Gastroesophageal sphincter (tissue), 4 donors: ENCODE measurements at regions not wholly inside any gene's neighbourhood (a gene's known extent, or its start where the extent isn't known, plus 50 kb on each side); places are given as distances from the start of the nearest gene placed in this dataset.

Source experiments
- ATAC-seq: fragments of 150-250 bp; one replicate; pipeline ENCODE4 v1.9.1; 2016; ENCODE audit warnings: mild to moderate bottlenecking, moderate library complexity
- H3K27ac ChIP-seq, 4 donors: fragments of 200-600 bp; sonication (generic) in 3 of 4; 1 replicate in 3 of 4; 2 replicates in 1 of 4; pipeline ENCODE4 v1.5.1; 2016 to 2019
- H3K27me3 ChIP-seq: fragments of 200-600 bp; sonication (generic); one replicate; pipeline ENCODE4 v1.5.1; 2019
- H3K36me3 ChIP-seq, 2 donors: fragments of 200-600 bp; sonication (generic); one replicate each; pipeline ENCODE4 v1.5.1; 2019; ENCODE audit warnings: control low read depth in 1 of 2
- H3K4me1 ChIP-seq, 3 donors: fragments of 200-600 bp; sonication (generic); 1 replicate in 2 of 3; 2 replicates in 1 of 3; pipeline ENCODE4 v1.5.1; 2016 to 2019; ENCODE audit warnings: control low read depth in 2 of 3
- H3K4me3 ChIP-seq, 2 donors: fragments of 200-600 bp; sonication (generic); one replicate each; pipeline ENCODE4 v1.5.1; 2019; ENCODE audit warnings: mild to moderate bottlenecking in 1 of 2, moderate library complexity in 1 of 2
- H3K9me3 ChIP-seq, 3 donors: fragments of 200-600 bp; sonication (generic); one replicate each; pipeline ENCODE4 v1.5.1; 2017 to 2019; ENCODE audit warnings: control low read depth in 2 of 3
- EP300 ChIP-seq: sonication (generic); formaldehyde crosslinking; IDR thresholded peaks from one replicate; pipeline ENCODE4 v1.6.1; 2017; ENCODE audit warnings: antibody characterized with exemption, mild to moderate bottlenecking
- POLR2A ChIP-seq, 2 donors: fragments of 450-650 bp; IDR thresholded peaks; one replicate each; pipeline ENCODE4 v1.6.1; 2017; ENCODE audit warnings: antibody characterized with exemption in 2 of 2, mild to moderate bottlenecking in 2 of 2, moderate library complexity in 1 of 2
- POLR2AphosphoS5 ChIP-seq: sonication (generic); formaldehyde crosslinking; IDR thresholded peaks from one replicate; pipeline ENCODE4 v1.6.1; 2017; ENCODE audit warnings: antibody characterized with exemption
- WGBS, 2 donors: methylation state at CpG; one replicate each; pipeline ENCODE4 v1.1.5; 2018; ENCODE audit warnings: low coverage in 1 of 2; 5-methylcytosine and 5-hydroxymethylcytosine counted together
- TF ChIP-seq, protein P1 (sequence below), 4 experiments: fragments of 200-600 bp in 2 of 4; fragments of 450-650 bp in 2 of 4; sonication (generic) in 1 of 4; IDR thresholded peaks; one replicate each; pipeline ENCODE4 v1.5.1; 2017 to 2019; ENCODE audit warnings: antibody characterized with exemption in 4 of 4, mild to moderate bottlenecking in 2 of 4, moderate library complexity in 2 of 4

DNA sequence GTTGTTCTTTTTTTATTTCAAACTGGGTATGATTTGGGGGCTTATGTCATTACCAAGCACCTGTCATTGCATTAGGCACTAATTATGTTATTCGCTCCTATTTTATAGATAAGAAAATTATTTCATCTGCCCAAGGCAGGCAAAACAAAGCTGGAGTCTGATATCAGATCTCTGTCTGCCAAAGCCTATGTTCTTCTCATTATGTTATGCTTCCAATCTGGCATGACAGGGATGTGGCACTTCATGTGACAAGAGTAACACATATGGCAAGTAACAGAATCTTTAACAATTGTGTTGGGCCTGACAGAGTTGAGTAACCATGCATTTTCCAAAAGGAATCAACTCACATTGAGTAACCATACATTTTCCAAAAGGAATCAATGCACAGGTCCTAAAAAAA lies 61.2 kb upstream of the TOM1L1 start:
- no peaks in the 10 kb centered on the region for H3K9me3 ChIP-seq
- no peaks in the 10 kb centered on the region for H3K36me3 ChIP-seq
- no peak overlapping the region for H3K27ac ChIP-seq
- no peaks in the 10 kb centered on the region for H3K27me3 ChIP-seq
- TF ChIP-seq POLR2A (IDR thresholded peaks at IDR 0.05) (no peak), EP300 (no peak), POLR2AphosphoS5 (no peak)
- TF ChIP-seq, protein P1, sequence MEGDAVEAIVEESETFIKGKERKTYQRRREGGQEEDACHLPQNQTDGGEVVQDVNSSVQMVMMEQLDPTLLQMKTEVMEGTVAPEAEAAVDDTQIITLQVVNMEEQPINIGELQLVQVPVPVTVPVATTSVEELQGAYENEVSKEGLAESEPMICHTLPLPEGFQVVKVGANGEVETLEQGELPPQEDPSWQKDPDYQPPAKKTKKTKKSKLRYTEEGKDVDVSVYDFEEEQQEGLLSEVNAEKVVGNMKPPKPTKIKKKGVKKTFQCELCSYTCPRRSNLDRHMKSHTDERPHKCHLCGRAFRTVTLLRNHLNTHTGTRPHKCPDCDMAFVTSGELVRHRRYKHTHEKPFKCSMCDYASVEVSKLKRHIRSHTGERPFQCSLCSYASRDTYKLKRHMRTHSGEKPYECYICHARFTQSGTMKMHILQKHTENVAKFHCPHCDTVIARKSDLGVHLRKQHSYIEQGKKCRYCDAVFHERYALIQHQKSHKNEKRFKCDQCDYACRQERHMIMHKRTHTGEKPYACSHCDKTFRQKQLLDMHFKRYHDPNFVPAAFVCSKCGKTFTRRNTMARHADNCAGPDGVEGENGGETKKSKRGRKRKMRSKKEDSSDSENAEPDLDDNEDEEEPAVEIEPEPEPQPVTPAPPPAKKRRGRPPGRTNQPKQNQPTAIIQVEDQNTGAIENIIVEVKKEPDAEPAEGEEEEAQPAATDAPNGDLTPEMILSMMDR (IDR thresholded peaks at IDR 0.05) = no peak
- ATAC-seq = no peak
- no peaks in the 10 kb centered on the region for H3K4me1 ChIP-seq
- no peak overlapping the region for H3K4me3 ChIP-seq
- WGBS, 2 donors = 85 to 88% methylated on average over 1 of the region's 1 CpG

DNA sequence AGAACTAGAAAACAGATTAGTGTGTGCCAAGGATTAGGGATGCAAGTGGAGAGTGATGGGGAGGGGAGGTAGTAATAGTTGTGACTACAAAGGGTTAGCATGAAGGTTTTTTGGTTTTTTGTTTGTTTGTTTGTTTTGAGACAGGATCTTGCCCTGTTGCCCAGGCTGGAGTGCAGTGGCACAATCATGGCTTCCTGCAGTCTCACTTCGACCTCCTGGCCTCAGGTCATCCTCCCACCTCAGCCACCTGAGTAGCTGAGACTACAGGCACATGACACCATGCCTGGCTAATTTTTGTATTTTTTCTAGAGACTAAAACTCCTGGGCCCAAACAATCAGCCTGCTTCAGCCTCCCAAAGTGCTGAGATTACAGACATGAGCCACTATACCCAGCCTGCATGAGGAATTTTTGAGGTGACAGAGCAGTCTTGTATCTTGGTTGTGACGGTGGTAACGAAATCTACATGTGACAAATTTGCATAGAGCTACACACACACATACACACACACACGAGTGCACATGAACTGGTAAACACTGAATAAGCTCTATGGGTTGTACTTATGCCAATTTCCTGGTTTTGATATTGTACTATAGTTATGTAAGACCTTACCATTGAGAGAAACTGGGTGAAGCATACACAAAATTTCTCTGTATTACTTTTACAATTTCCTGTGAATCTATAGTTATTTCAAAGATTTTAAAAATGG lies 59.6 kb upstream of the TOM1L1 start:
- no peak overlapping the region for H3K27ac ChIP-seq
- ATAC-seq = no peak
- H3K36me3 ChIP-seq = no peaks in the 10 kb centered on the region
- H3K4me1 ChIP-seq = no peaks in the 10 kb centered on the region
- TF ChIP-seq, protein P1 (IDR thresholded peaks at IDR 0.05) = no peak
- TF ChIP-seq POLR2AphosphoS5 = no peak
- no peak for TF ChIP-seq EP300
- no peak for TF ChIP-seq POLR2A (IDR thresholded peaks at IDR 0.05)
- H3K27me3 ChIP-seq = no peaks in the 10 kb centered on the region
- no peaks in the 10 kb centered on the region for H3K9me3 ChIP-seq
- H3K4me3 ChIP-seq = no peak overlapping the region
- 69 to 79% methylated on average over 2 to 4 of the region's 4 CpGs for WGBS, 2 donors

DNA sequence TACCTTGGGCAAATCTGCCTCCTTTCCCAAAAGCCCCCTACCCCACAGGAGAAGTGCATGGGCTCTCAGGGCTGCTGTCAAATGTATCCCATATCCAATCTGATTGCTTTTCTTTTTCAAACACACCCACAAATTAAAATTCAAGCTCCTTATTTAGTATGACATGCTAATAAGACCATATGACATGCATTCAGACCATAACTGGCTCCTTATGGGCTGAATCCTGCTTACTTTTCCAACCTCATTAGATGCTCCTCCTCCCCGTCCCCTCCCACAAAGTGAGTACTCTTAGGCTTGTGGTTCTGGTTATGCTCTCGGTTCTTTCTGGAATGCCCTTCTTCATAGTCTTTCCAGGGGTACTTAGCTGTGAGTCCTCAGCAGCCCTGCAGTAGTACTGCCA lies 59.0 kb upstream of the TOM1L1 start:
- WGBS, 2 donors = 70 to 86% methylated on average over 1 to 2 of the region's 2 CpGs
- no peak overlapping the region for H3K4me3 ChIP-seq
- H3K36me3 ChIP-seq = no peaks in the 10 kb centered on the region
- no peak for ATAC-seq
- TF ChIP-seq POLR2A (IDR thresholded peaks at IDR 0.05) = no peak
- TF ChIP-seq, protein P1 (IDR thresholded peaks at IDR 0.05) = no peak
- TF ChIP-seq POLR2AphosphoS5 = no peak
- no peak for TF ChIP-seq EP300
- no peak overlapping the region for H3K27ac ChIP-seq
- H3K4me1 ChIP-seq = no peaks in the 10 kb centered on the region
- H3K27me3 ChIP-seq = no peaks in the 10 kb centered on the region
- H3K9me3 ChIP-seq = no peaks in the 10 kb centered on the region

DNA sequence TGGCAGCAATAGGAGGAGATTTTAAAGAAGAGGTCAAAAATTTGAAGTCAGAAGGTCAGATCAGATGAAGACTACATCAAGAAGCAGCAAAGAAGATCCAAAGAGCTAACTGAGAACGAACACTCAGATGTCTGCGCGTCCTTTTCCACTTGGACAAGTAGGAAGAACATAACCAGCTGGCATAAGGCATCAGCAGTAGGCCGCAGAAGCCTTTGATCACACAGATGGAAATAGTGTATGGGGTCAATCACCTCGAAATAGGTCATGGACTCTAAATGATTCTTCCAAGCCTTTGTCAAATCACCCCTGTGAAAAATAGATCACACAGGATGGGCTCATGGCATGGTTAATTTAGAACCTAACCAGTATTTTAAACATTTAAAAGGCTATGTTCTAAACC lies 56.4 kb upstream of the TOM1L1 start:
- Histone ChIP-seq H3K4me3 (no peak overlapping the region), H3K27me3 (no peaks in the 10 kb centered on the region), H3K4me1 (no peaks in the 10 kb centered on the region), H3K27ac (no peak overlapping the region), H3K36me3 (no peaks in the 10 kb centered on the region), H3K9me3 (no peaks in the 10 kb centered on the region)
- no peak for ATAC-seq
- WGBS, 2 donors = 84 to 87% methylated on average over 4 to 5 of the region's 5 CpGs
- no peak for TF ChIP-seq EP300
- no peak for TF ChIP-seq POLR2AphosphoS5
- no peak for TF ChIP-seq POLR2A (IDR thresholded peaks at IDR 0.05)
- TF ChIP-seq, protein P1 (IDR thresholded peaks at IDR 0.05) = no peak

DNA sequence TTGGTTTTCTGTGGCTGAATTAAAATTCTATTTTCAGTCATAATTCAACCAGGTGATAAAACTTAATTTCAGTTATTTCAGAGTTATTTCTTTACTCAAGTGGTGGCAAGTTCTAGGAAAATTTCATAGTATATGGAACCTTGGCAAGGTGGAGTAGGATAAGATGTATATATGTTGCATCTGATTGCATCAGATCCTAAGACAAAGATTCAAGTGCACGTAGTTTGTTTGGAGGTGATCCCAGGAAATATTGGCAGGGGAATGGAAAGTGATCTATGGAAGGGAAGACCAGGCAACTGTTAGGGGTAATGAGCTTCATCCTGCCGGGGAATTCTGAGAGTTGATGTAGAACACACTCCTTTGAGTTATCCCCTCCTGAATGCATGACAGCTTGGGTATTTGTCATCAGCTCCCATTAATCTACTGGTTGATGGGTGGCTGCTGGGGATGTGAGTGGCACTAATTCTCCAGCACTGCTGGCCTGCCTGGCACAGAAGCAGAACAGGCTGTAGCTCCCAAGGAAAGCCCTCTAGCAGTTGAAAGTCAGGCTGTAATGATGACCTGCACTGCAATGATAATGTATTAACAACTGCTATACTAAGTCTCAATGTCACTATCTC lies 52.2 kb upstream of the TOM1L1 start:
- ATAC-seq = no peak
- H3K4me1 ChIP-seq = no peaks in the 10 kb centered on the region
- H3K4me3 ChIP-seq = no peak overlapping the region
- no peaks in the 10 kb centered on the region for H3K36me3 ChIP-seq
- H3K27ac ChIP-seq = no peak overlapping the region
- 56 to 59% methylated on average over 2 of the region's 2 CpGs for WGBS, 2 donors
- H3K9me3 ChIP-seq = no peaks in the 10 kb centered on the region
- TF ChIP-seq, protein P1 (IDR thresholded peaks at IDR 0.05) = no peak
- TF ChIP-seq POLR2AphosphoS5 (no peak), POLR2A (IDR thresholded peaks at IDR 0.05) (no peak), EP300 (no peak)
- no peaks in the 10 kb centered on the region for H3K27me3 ChIP-seq
